ENCODE measurements at regions not wholly inside any gene's neighbourhood (a gene's known extent, or its start where the extent isn't known, plus 50 kb on each side); places are given as distances from the start of the nearest gene placed in this dataset.
"Not testable (repeated sequence)": the region's sequence is repeated elsewhere in the genome, so short reads cannot be mapped to it uniquely, and the experiment has no call there.

DNA sequence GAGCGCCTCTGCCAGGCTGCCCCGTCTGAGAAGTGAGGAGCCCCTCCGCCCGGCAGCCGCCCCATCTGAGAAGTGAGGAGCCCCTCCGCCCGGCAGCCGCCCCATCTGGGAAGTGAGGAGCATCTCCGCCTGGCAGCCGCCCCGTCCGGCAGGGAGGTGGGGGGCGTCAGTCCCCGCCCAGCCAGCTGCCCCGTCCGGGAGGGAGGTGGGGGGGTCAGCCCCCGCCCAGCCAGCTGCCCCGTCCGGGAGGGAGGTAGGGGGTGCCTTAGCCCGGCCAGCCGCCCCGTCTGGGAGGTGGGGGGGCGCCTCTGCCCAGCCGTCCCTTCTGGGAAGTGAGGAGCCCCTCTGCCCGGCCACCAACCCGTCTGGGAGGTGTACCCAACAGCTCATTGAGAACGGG is 75.4 kb upstream of the DIO2 start:
- not testable (repeated sequence) for TF ChIP-seq EZH2 (IDR thresholded peaks at IDR 0.05; ENCODE audit: insufficient read depth, poor library complexity, severe bottlenecking); EZH2phosphoT487 (IDR thresholded peaks at IDR 0.05; ENCODE audit: insufficient read depth, low read depth)
